Cardiac muscle cell (in vitro differentiated cells and primary cell): ENCODE measurements at regions not wholly inside any gene's neighbourhood (a gene's known extent, or its start where the extent isn't known, plus 50 kb on each side); places are given as distances from the start of the nearest gene placed in this dataset.

Experiments used
- DNase-seq, 2 donors: peaks; one replicate each; pipeline versions ENCODE4 v3.0.0 to v3.0.0-alpha.2; 2010 to 2017; ENCODE audit warnings: low read depth in 1 of 2, low spot score in 1 of 2
- H3K27ac ChIP-seq: fragments of 200-600 bp; sonication (generic); 2 replicates; pipeline ENCODE4 v1.5.1; 2016
- H3K27me3 ChIP-seq: fragments of 200-600 bp; sonication (generic); 2 replicates; pipeline ENCODE4 v1.6.0; 2016; ENCODE audit warnings: control low read depth
- H3K36me3 ChIP-seq: fragments of 200-600 bp; sonication (generic); 2 replicates; pipeline ENCODE4 v1.5.1; 2016; ENCODE audit warnings: control low read depth
- H3K4me1 ChIP-seq: fragments of 200-600 bp; sonication (generic); 2 replicates; pipeline ENCODE4 v1.8.1; 2017; ENCODE audit warnings: low read depth, mild to moderate bottlenecking, mixed run types
- H3K4me3 ChIP-seq: fragments of 200-600 bp; sonication (generic); 2 replicates; pipeline ENCODE4 v1.5.1; 2016; ENCODE audit warnings: mild to moderate bottlenecking
- H3K9me3 ChIP-seq: fragments of 200-600 bp; sonication (generic); 2 replicates; pipeline ENCODE4 v1.5.1; 2017; ENCODE audit warnings: low read depth, mild to moderate bottlenecking, control low read depth
- CTCF ChIP-seq: IDR thresholded peaks from 2 replicates; pipeline ENCODE4 v1.5.1; 2012; ENCODE audit warnings: low read depth, mild to moderate bottlenecking, low read length

GRCh38 chr11:103730131-103730940, 306.1 kb upstream of the DDI1 start:
- H3K27ac ChIP-seq, result no peak overlapping the region
- H3K4me1 ChIP-seq, result no peaks in the 10 kb centered on the region
- no peaks in the 10 kb centered on the region for H3K9me3 ChIP-seq
- peak in 1 of 2 donors; percentile 66 for DNase-seq
- no peak for TF ChIP-seq CTCF
- no peaks in the 10 kb centered on the region for H3K27me3 ChIP-seq
- H3K36me3 ChIP-seq, result no peaks in the 10 kb centered on the region
- no peak overlapping the region for H3K4me3 ChIP-seq

- Histone ChIP-seq H3K4me1 (no peaks in the 10 kb centered on the region), H3K9me3 (no peaks in the 10 kb centered on the region), H3K27ac (no peak overlapping the region), H3K36me3 (no peaks in the 10 kb centered on the region), H3K27me3 (no peaks in the 10 kb centered on the region), H3K4me3 (no peak overlapping the region)
- no peak for DNase-seq
- no peak for TF ChIP-seq CTCF
Observed at GRCh38 chr11:103731670-103732069, 304.8 kb upstream of the DDI1 start.

GRCh38 chr11:103733889-103734288, 302.6 kb upstream of the DDI1 start:
- no peaks in the 10 kb centered on the region for H3K27me3 ChIP-seq
- H3K27ac ChIP-seq, result no peak overlapping the region
- peaks cover 7% of the 10 kb centered on the region for H3K4me1 ChIP-seq
- DNase-seq, result no peak
- no peaks in the 10 kb centered on the region for H3K36me3 ChIP-seq
- H3K9me3 ChIP-seq, result no peaks in the 10 kb centered on the region
- no peak overlapping the region for H3K4me3 ChIP-seq
- no peak for TF ChIP-seq CTCF

- TF ChIP-seq CTCF, result no peak
Observed at GRCh38 chr11:103735497-103736032, 300.9 kb upstream of the DDI1 start.

GRCh38 chr11:103736315-103737036, 300.0 kb upstream of the DDI1 start:
- TF ChIP-seq CTCF, result no peak
- no peaks in the 10 kb centered on the region for H3K27me3 ChIP-seq
- no peak for DNase-seq

More at GRCh38 chr11:103735497-103736032, 300.9 kb upstream of the DDI1 start:
- Histone ChIP-seq H3K4me3 (no peak overlapping the region), H3K27me3 (no peaks in the 10 kb centered on the region), H3K36me3 (no peaks in the 10 kb centered on the region), H3K4me1 (peaks cover 7% of the 10 kb centered on the region), H3K27ac (no peak overlapping the region), H3K9me3 (no peaks in the 10 kb centered on the region)
- no peak for DNase-seq

More at GRCh38 chr11:103736315-103737036, 300.0 kb upstream of the DDI1 start:
- Histone ChIP-seq H3K9me3 (no peaks in the 10 kb centered on the region), H3K27ac (no peak overlapping the region), H3K4me3 (no peak overlapping the region), H3K36me3 (no peaks in the 10 kb centered on the region), H3K4me1 (peaks cover 7% of the 10 kb centered on the region)
